GM12873 (cell line): ENCODE measurements at regions not wholly inside any gene's neighbourhood (a gene's known extent, or its start where the extent isn't known, plus 50 kb on each side); places are given as distances from the start of the nearest gene placed in this dataset.

Source experiments
- TF ChIP-seq, protein P1 (sequence below): IDR thresholded peaks from 2 replicates; pipeline ENCODE4 v1.5.1; 2012; ENCODE audit warnings: low read depth, mild to moderate bottlenecking, moderate library complexity, low read length, control low read depth; ENCODE audit not compliant: insufficient read depth; ENCODE audit errors: missing control alignments

GRCh38 chr12:111161898-111162297, 207.0 kb downstream of the PHETA1 start:
- TF ChIP-seq, protein P1, sequence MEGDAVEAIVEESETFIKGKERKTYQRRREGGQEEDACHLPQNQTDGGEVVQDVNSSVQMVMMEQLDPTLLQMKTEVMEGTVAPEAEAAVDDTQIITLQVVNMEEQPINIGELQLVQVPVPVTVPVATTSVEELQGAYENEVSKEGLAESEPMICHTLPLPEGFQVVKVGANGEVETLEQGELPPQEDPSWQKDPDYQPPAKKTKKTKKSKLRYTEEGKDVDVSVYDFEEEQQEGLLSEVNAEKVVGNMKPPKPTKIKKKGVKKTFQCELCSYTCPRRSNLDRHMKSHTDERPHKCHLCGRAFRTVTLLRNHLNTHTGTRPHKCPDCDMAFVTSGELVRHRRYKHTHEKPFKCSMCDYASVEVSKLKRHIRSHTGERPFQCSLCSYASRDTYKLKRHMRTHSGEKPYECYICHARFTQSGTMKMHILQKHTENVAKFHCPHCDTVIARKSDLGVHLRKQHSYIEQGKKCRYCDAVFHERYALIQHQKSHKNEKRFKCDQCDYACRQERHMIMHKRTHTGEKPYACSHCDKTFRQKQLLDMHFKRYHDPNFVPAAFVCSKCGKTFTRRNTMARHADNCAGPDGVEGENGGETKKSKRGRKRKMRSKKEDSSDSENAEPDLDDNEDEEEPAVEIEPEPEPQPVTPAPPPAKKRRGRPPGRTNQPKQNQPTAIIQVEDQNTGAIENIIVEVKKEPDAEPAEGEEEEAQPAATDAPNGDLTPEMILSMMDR, result no peak

- TF ChIP-seq, protein P1, result no peak
Observed at GRCh38 chr12:111160350-111161241, 208.3 kb downstream of the PHETA1 start.

DNA sequence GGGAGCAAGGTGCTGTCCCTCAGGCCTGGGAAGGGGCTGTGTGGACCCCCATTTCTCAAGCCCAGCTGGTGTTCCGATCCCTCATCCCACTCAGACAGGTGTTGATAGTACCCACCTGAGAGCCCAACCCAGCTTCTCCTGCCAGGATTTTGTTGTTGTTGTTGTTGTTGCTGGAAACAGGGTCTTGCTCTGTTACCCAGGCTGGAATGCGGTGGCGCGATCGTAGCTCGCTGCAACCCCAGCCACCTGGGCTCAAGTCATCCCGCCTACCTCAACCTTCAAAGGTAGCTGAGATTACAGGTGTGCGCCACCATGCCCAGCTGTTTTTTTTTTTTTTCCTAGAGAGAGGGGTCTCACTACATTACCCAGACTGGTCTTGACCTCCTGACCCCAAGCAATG, 209.9 kb downstream of the PHETA1 start:
- TF ChIP-seq, protein P1, result no peak

- TF ChIP-seq, protein P1, result no peak
Observed at GRCh38 chr12:111157486-111157885, 211.4 kb downstream of the PHETA1 start.

GRCh38 chr12:111156304-111156703, 212.6 kb downstream of the PHETA1 start:
- TF ChIP-seq, protein P1, result no peak

- TF ChIP-seq, protein P1, result no peak
Observed at GRCh38 chr12:111155521-111155920, 213.4 kb downstream of the PHETA1 start.

GRCh38 chr12:111155020-111155419, 213.9 kb downstream of the PHETA1 start:
- TF ChIP-seq, protein P1, result no peak
